OCI-LY1 (cell line): ENCODE measurements at regions not wholly inside any gene's neighbourhood (a gene's known extent, or its start where the extent isn't known, plus 50 kb on each side); places are given as distances from the start of the nearest gene placed in this dataset.

ENCODE experiments used
- CTCF ChIP-seq: fragments of 200-600 bp; sonication (generic), shearing (Covaris generic); IDR thresholded peaks from 2 replicates; pipeline ENCODE4 v1.5.1; 2017; ENCODE audit warnings: mild to moderate bottlenecking, antibody characterized with exemption, low read length, moderate library complexity, mixed read lengths
- EZH2 ChIP-seq: fragments of 200-600 bp; sonication (generic), shearing (Covaris generic); IDR thresholded peaks from 2 replicates; pipeline ENCODE4 v1.8.0; 2017; ENCODE audit warnings: borderline replicate concordance, mixed run types, mild to moderate bottlenecking, antibody characterized with exemption, low read length, moderate library complexity, mixed read lengths

GRCh38 chr6:91447530-91448254 is 860.8 kb upstream of the MAP3K7 start:
- no peak for TF ChIP-seq CTCF
- no peak for TF ChIP-seq EZH2
